Type B pancreatic cell (in vitro differentiated cells): ENCODE measurements at regions not wholly inside any gene's neighbourhood (a gene's known extent, or its start where the extent isn't known, plus 50 kb on each side); places are given as distances from the start of the nearest gene placed in this dataset.

Experiments
- DNase-seq: peaks from one replicate; pipeline ENCODE4 v3.0.0; 2021; ENCODE audit warnings: mixed read lengths; ENCODE audit not compliant: unreplicated experiment; ENCODE audit errors: extremely low spot score
- H3K27ac Mint-ChIP-seq: 2 replicates; pipeline ENCODE4 v1.8.0; 2021; ENCODE audit warnings: mild to moderate bottlenecking, mixed read lengths
- H3K27me3 Mint-ChIP-seq: 2 replicates; pipeline ENCODE4 v1.8.0; 2021; ENCODE audit warnings: mixed read lengths
- H3K36me3 Mint-ChIP-seq: 2 replicates; pipeline ENCODE4 v1.8.0; 2021; ENCODE audit warnings: mixed read lengths
- H3K4me1 Mint-ChIP-seq: one replicate; pipeline ENCODE4 v1.8.0; 2021; ENCODE audit warnings: mixed read lengths; ENCODE audit not compliant: unreplicated experiment
- H3K4me3 Mint-ChIP-seq: 2 replicates; pipeline ENCODE4 v1.8.0; 2021; ENCODE audit warnings: mild to moderate bottlenecking, mixed read lengths
- H3K9me3 Mint-ChIP-seq: 2 replicates; pipeline ENCODE4 v1.8.0; 2021; ENCODE audit warnings: mixed read lengths
- TF ChIP-seq, protein P1 (sequence below): fragments of 200-600 bp; sonication (generic); conservative IDR thresholded peaks from 2 replicates; pipeline ENCODE4 v1.5.0; 2021; ENCODE audit warnings: antibody characterized with exemption, mild to moderate bottlenecking

DNA sequence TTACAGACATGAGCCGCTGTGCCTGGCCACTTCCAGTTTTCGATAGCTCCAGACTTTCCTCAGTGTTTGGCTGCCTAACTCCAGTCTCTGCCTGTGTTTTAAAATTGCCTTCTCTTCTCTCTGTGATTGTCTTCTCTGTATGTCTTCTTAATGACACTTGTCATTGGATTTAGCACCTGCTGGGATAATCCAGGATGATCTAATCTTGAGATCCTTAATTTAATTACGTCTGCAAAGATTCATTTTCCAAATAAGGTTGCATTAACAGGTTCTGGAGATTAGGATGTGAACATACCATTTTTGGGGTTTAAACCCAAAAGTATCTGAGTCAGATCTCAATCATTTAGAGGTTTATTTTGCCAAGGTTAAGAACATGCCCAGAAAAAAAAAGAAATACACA, 222.2 kb upstream of the PDZRN3 start:
- DNase-seq: no peak
- Mint-ChIP-seq H3K9me3 (no peaks in the 10 kb centered on the region), H3K4me3 (no peak overlapping the region), H3K36me3 (no peaks in the 10 kb centered on the region), H3K27ac (no peak overlapping the region), H3K27me3 (peaks cover 3% of the 10 kb centered on the region), H3K4me1 (peaks cover 4% of the 10 kb centered on the region)
- TF ChIP-seq, protein P1, sequence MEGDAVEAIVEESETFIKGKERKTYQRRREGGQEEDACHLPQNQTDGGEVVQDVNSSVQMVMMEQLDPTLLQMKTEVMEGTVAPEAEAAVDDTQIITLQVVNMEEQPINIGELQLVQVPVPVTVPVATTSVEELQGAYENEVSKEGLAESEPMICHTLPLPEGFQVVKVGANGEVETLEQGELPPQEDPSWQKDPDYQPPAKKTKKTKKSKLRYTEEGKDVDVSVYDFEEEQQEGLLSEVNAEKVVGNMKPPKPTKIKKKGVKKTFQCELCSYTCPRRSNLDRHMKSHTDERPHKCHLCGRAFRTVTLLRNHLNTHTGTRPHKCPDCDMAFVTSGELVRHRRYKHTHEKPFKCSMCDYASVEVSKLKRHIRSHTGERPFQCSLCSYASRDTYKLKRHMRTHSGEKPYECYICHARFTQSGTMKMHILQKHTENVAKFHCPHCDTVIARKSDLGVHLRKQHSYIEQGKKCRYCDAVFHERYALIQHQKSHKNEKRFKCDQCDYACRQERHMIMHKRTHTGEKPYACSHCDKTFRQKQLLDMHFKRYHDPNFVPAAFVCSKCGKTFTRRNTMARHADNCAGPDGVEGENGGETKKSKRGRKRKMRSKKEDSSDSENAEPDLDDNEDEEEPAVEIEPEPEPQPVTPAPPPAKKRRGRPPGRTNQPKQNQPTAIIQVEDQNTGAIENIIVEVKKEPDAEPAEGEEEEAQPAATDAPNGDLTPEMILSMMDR: no peak

DNA sequence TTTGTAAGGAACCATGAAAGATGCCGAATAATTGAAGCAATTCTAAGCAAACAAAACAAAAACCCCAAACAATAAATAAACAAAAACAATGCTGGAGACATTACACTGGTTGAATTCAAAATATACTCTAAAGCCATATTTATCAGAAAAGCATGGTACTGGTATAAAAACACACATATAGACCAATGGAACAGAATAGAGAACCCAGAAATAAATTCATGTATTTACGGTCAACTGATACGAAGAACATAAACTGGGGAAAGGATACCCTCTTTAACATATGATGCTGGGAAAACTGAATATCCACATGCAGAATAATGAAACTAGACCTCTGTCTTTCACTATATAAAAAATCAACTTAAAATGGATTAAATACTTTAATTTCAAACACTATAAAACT, 214.3 kb upstream of the PDZRN3 start:
- Mint-ChIP-seq H3K9me3 (peaks cover 10% of the 10 kb centered on the region), H3K4me3 (no peak overlapping the region), H3K27ac (no peak overlapping the region), H3K36me3 (no peaks in the 10 kb centered on the region), H3K4me1 (no peaks in the 10 kb centered on the region), H3K27me3 (no peaks in the 10 kb centered on the region)
- TF ChIP-seq, protein P1: no peak
- no peak for DNase-seq

DNA sequence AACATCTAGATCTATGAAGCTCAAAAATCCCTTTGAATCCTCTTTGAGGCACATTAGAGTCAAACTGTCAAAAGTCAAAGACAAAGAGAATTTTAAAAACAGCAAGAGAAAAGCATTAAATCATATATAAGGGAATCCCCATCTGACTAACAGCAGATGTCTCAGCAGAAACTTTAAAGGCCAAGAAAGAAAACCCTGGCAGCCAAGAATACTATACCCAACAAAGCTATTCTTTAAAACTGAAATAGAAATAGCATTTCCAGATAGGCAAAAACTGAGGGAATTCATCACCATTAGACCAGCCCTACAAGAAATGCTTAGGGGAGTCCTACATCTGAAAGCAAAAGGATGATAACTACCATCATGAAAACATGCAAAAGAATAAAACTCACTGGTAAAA, 211.2 kb upstream of the PDZRN3 start:
- TF ChIP-seq, protein P1: no peak
- Mint-ChIP-seq H3K9me3 (peaks cover 10% of the 10 kb centered on the region), H3K4me3 (no peak overlapping the region), H3K36me3 (no peaks in the 10 kb centered on the region), H3K4me1 (no peaks in the 10 kb centered on the region), H3K27ac (no peak overlapping the region), H3K27me3 (no peaks in the 10 kb centered on the region)
- DNase-seq: no peak

DNA sequence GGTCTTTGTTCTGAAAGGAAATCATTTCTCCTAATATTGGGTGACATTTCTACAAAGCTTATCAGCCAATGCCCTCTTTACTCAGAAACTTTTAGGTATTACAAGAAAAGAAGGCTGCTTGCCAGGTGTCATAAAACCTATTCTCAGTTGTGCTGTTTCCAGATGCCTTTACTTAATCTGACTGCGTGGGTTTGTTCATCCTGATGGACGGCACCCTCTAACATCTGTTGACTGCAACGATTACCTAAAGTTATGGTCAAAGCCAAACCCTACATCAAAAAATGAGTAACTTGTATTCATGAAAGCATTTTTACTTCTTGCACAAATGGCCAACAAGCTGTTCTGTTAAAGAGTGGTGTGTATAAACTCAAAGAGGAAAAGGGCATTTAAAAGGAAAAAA, 207.7 kb upstream of the PDZRN3 start:
- Mint-ChIP-seq H3K27me3 (no peaks in the 10 kb centered on the region), H3K4me3 (no peak overlapping the region), H3K36me3 (no peaks in the 10 kb centered on the region), H3K4me1 (peaks cover 7% of the 10 kb centered on the region), H3K27ac (no peak overlapping the region), H3K9me3 (peaks cover 10% of the 10 kb centered on the region)
- TF ChIP-seq, protein P1: no peak
- no peak for DNase-seq

DNA sequence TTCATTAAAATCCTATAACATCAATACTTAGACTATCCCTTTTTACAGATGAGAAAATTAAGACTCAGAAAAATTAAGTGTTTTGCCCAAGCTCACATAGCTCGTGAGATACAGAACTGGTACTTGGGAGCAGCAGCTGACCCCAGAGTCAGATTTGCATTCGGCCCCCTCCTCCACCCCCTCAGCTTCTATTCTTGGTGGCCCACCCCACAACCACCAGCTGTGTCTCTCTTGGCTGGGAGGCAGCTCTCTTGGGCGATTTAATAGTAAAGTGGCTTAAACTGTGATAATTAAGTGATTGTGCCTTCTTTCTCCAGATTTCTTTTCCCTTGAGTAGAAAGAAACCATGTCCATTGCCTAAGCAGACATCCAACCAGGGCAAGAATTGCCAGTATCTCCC, 203.6 kb upstream of the PDZRN3 start:
- H3K27me3 Mint-ChIP-seq: no peaks in the 10 kb centered on the region
- no peak for DNase-seq
- TF ChIP-seq, protein P1: no peak
- peaks cover 6% of the 10 kb centered on the region for H3K9me3 Mint-ChIP-seq
- H3K27ac Mint-ChIP-seq: no peak overlapping the region
- H3K4me3 Mint-ChIP-seq: no peak overlapping the region
- peaks cover 12% of the 10 kb centered on the region for H3K4me1 Mint-ChIP-seq
- H3K36me3 Mint-ChIP-seq: no peaks in the 10 kb centered on the region

DNA sequence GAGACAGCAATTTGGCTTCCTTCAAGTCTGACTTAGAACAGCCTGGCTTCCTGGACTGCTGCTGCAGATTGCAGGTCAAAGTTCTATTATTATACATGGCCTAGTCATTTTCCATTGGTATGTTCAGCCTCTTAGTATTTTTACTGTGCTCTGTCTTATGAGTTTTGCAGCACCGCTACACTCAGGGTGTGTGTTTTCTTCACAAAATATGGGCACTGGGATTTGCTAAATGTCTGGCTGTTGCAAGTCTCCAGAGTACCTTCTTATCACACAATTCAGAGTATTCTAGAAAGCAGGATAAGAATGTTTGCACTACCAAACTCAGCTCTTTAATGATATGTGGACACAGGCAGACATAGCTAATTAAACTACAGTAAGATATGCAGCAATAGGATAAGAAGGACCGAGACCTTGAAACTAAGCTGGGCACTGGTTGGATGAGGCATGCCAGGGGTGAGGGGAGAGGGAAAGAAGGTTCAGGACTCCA, 203.0 kb upstream of the PDZRN3 start:
- H3K4me3 Mint-ChIP-seq: no peak overlapping the region
- no peaks in the 10 kb centered on the region for H3K27me3 Mint-ChIP-seq
- TF ChIP-seq, protein P1: no peak
- no peak overlapping the region for H3K27ac Mint-ChIP-seq
- no peak for DNase-seq
- peaks cover 7% of the 10 kb centered on the region for H3K9me3 Mint-ChIP-seq
- peaks cover 12% of the 10 kb centered on the region for H3K4me1 Mint-ChIP-seq
- H3K36me3 Mint-ChIP-seq: peaks cover under 1% of the 10 kb centered on the region
